ENCODE measurements at regions not wholly inside any gene's neighbourhood (a gene's known extent, or its start where the extent isn't known, plus 50 kb on each side); places are given as distances from the start of the nearest gene placed in this dataset.

GRCh38 chr14:96629082-96629481, 126.9 kb downstream of the PAPOLA start:
- TF ChIP-seq CTCF (IDR thresholded peaks at IDR 0.05; ENCODE audit: insufficient read depth, low read depth, low read length) (no peak), EZH2 (IDR thresholded peaks at IDR 0.05; ENCODE audit: insufficient read depth, low read length) (no peak)

Measured in astrocyte (in vitro differentiated cells and primary cell).